ENCODE measurements at regions not wholly inside any gene's neighbourhood (a gene's known extent, or its start where the extent isn't known, plus 50 kb on each side); places are given as distances from the start of the nearest gene placed in this dataset.

DNA sequence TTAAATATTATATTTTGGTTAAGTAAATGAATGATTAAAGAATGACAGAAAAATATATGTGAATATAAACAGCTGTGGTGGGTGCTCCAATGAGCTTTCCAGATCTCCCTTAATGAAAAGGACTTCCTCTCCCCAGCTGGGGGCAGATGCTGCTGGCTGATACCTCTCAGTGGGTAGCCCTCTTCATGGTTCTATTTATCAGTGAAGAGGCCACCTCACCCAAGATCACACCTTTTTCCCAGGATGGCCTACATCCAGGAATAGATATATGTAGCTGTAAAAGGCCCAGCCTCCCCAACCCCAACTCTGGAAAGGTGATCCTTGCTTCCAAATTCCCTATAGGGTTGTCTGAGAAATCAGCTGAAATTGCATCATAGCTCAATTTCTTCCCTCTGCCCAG, 135.2 kb upstream of the ACVR2A start:
- no peak for DNase-seq

DNA sequence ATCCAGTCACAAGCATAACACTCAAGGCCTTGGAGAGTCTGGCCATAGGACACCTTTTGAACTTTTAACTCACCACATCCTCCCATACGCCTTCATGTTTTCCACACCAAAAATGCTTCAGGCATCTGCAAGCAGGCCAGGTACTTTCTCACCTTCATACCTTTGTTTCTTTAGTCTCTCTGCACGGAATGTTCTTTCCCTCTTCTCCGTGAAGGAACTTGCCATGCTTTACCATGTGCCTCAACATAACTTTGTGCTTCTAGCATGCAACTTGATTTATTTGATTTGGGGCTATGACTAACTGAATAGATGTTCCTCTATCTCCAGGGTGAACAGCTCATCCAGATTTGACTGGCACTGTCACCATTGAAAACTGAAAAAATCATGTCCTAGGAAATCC, 141.7 kb upstream of the ACVR2A start:
- no peak for DNase-seq

DNA sequence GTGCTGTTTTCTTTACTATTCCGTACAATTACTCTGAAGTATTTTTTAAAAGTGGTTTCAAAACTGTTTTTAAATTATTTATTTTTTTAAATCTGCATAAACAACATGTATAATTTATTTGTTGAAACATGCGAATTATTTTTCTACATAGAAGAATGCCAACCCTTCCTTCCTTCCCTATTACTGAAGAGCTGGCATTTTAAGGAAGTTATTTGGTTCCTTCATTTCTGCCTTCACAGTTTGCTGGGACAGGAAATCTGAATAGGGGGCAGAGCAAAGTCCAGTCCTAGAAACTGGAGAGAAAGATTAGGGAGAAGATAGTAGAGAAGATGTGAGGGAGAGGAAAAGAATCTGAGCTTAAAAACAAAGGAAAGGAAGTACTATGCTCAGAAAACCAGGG, 146.7 kb upstream of the ACVR2A start:
- DNase-seq, result peak; percentile 14

DNA sequence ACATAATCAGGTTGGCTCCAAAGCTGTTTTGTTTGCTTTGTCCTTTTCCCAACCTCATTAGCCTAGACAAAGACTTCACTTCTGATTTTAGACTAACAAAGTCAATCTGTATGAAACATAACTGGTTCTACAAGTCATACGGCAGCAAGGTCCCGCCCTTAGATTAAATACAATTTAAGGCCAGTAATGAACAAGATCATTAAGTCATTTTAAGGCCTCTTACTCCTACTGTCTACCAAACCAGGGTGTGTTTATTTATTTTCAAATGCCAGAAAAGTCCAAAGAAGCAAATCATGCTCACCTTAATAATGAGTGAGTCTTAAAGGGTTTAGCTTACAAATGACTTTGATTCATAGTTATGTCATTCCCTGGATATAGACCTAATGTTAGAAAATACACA, 148.4 kb upstream of the ACVR2A start:
- no peak for DNase-seq

DNA sequence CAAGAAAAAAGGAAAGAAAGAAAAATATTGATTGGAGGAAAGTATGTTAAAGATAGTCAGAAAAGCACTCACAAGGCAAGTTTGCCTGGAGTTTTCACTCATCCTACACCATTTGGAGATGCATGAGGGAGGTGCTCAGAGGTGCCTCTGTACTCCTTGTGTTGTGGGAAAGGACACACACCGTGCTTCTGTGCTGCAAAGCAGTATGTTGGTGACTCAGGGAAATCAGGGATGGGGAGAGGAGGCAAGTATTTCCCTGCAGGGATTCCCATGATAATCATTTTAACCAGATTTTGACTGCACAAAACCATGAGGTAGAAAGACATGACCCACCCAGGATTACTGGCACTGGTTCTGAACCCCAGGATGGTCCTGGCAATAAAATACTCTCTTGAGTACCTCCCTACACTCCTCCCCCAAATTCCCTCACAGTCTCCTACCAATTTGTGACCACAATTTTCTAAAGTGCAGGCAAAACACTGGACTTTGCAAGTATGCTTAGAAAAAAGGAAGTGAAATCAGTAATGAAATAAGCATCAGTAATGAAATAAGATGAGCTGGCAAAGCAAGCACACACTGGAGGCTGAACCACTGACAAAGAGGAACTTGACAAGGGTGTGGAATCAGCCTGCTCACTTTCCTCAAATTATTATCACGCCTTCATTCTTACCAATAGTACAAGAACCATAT, 155.5 kb upstream of the ACVR2A start:
- DNase-seq, result peak; percentile 95

DNA sequence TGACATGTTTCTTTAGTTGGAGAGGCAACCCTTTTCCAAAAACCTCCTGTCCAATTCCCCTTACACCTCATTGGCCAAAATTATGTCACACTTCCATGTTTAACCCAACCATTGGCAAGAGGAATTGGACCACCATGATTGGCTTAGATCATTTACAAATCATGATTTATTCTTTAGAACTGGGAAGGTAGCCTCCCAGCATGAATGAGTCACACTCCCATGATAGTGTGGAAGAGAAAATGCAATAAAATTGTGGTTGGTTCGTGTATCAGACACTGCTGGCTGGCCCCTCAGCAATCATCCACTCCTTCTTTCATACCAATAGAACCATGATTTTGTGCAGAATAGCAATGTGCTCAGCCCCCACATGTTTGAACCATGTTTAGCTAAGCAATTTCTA, 156.6 kb upstream of the ACVR2A start:
- DNase-seq, result peak; percentile 54

DNA sequence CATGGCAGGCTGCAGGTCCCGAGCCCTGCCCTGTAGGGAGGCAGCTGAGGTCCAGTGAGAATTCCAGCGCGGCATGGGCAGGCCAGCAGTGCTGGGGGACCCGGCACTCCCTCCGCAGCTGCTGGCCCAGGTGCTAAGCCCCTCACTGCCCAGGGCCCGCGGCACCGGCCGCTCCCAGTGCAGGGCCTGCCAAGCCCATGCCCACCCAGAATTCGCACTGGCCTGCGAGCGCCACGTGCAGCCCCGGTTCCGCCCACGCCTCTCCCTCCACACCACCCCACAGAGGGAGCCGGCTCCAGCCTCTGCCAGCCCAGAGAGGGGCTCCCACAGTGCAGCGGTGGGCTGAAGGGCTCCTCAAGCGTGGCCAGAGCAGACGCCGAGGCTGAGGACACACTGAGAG, 158.5 kb upstream of the ACVR2A start:
- no peak for DNase-seq

DNA sequence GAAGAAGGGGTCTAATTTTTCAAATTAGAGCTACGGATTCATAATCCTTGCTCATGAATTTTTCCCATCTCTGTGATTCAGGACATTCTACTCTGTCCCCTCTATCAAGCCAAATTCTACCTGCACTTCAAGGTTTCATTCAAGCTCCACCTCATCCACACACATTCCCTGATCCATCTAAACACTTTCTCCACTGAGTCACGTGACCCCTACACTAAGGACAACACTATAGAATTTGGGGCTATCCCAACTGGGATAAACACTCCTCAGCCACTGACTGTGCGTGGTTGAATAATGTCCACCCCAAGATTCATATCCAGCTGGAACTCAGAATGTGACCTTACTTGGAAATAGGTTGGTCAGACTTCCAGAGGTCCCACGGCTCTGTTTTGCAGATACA, 159.9 kb upstream of the ACVR2A start:
- DNase-seq, result no peak

DNA sequence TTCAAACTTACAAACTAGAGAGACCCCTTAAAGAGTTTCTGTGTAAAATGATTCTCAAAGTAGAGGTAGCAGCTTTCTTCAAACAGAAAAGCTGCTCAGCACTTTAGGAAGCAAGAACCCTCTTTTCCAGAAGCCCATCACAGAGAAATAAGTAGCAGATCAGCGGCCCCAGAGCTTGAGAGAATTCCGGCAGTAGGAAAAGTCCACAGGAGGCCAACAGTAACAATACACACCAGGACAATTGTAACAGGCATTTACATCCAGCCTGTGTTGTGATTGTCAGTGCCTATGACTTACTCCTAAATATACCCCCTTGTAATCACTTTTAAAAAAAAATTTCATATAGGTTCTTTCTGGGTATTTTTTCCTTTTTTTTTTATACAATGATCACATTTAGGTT, 161.4 kb upstream of the ACVR2A start:
- DNase-seq, result no peak

DNA sequence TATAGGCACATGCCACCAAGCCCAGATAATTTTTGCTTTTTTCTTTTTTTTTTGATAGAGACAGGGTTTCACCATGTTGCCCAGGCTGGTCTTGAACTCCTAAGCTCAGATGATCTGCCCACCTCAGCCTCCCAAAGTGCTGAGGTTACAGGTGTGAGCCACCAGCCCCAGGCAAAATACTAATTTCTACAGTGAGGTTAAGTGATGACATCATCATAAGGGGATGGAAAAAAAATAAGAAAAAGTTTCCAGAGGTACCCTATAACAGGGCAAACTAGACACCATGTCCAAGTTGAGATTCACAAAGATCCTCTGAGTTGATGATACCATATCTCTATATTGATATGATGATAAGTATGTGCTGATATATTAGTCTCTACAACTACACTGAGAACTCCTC, 163.7 kb upstream of the ACVR2A start:
- no peak for DNase-seq

DNA sequence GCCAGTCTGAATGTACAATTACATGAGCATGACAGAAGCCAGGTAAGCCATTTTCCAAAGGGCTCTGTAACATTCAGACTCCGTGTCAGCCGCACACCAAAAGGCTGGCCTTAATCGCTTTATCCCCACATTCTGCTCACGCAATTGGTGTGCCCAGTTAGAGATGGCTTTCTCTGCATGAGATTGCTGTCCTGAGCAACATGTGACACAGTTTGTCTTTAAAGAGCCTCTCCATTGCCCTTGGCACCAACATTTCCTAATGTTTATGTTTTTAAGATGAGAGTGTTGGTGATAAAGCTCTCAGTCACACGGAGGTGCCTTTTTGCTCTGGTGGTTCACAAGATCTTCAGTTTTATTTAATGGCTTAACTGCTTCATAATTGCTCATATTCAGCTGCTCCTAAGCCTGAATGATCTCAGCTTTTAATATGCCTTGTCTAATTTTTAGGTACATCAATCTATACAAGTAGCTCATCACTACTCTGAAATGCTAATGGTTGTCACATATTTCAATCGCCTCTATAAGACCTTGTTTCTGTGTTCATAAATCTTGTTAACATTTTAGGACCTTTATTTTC, 164.8 kb upstream of the ACVR2A start:
- DNase-seq, result no peak

DNA sequence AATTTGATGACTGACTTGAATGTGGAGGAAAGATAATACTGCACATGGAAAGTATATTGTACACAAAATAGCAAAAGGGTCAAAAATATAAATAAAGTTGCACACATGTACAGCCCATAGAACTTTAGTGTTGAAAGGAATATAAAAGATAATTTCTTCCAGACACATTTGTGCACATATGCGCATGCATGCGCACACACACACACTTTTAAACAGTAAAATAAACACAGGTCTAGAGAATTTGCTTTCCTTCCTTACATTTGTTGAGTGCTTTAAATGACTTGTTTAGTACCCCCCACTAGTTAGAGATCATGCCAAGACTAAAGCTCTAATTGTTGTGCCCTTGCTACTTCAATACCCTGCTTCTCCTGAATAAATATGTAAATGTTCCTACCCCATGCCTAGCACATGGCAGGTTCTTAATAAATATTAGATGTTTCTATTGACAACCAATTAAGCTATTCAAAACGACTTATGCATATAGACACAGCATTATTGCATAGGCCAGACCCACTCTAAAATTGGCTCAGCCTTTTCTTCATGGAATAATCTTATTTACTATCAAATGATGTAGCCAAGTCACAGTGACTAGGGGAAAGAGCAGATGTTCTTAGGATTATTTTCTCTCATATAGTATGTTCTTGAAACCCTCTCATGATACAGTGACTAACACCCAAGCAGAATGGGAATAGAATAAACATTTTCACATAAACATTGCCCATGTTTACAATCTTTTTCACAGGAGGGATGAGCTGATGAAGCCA, 165.5 kb upstream of the ACVR2A start:
- DNase-seq, result no peak

DNA sequence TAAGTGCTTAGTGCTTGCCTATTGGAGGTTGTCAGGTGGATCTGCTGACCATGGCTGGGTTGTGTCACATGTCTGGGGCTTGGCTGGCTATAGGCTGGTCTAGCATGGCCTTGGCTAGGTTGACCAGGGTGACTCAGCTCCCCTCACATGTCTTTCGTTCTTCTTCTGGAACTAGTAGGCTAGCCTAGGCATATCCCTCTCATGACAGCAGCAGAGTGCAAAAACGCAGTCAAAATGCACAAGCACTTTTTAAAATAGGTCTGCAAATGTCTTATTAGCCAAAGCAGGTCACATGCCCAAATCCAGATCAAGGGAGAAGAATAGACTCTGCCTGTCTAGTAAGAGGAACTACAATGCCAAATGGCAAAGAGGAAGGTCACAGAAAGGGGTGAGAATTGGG, 179.7 kb upstream of the ACVR2A start:
- DNase-seq, result peak; percentile 22

DNA sequence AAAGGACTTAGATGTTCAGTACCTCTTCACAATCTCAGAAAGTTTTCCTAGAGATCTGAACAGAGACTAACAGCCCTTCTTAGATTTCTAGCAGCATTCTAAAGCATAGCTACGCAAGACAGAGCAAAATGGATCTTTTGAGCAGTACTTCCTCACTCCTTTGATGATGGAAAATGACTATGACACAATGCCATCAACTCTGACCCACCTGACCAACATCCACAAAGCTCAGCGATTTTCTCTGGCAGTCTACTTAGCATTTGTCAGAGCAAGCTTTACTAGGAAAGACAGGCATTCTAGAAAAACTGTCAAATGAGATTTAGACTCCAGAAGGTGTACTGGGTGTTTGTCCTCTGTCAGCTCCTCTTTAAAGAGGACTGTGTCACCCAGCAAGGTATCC, 180.9 kb upstream of the ACVR2A start:
- peak; percentile 39 for DNase-seq

DNA sequence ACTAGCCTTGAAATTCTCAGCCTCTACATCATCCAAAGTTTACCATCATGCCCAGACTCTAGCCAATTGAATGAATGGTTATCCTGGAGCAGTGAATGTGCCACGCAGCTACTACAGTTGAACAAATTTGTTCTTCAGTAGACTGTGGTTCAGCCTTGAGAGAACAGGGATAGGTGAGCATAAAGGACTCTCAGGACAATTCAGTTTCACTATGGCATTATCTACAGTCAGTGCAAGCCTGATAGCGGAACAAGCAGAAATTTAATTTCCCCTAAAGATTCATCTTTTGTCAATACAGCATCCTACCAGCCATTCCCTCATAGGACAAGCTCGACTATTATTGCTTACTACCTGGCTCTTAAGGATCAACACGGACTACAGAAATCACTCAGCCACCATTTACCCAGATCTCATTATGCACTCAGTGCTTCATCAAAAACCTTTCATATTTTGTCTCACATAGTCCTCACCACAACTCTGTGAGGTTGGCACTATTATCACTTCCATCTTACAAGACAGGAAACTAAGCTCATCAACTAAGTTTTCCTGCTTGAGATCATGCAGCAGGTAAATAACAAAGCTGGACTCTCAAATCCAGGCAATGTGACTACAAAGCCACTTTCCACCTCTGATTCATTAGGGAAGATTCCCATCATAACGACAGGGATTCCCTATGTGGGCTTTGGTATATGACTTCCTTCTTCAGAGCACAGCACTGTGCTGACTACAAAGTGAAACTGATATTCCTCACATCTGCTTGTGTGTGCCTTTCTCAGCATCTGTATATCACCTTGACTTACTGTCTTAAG, 181.5 kb upstream of the ACVR2A start:
- peak; percentile 53 for DNase-seq

DNA sequence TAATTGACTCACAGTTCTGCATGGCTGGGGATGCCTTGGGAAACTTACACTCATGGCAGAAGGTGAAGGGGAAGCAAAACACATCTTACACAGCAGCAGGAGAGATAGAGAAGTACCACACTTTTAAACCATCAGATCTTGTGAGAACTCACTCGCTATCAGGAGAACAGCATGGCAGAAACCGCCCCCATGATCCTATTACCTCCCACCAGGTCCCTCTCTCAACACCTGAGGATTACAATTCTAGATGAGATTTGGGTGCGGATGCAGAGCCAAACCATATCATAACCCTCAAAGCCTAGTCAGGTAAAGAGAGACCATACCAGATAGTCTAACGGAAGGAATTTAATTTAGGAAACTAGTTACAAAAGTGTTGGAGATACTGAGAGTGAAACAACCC, 182.6 kb upstream of the ACVR2A start:
- no peak for DNase-seq

DNA sequence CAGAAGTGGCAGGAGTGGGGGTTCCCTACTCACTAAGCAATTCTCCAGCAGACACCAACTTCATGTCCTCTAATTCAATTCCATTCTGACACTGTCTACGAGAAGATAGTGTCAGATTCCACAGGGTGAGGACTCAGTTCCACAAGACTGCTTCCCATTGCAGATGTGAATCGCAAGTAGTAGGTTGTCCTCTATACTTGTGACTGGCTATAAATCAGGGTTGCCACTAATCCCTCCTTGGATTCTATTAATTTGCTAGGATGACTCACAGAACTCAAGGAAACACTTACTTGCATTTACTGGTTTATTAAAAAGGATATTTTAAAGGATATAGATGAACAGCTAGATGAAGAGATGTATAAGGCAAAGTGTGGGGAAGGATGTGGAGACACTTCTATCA, 184.1 kb upstream of the ACVR2A start:
- DNase-seq, result no peak

DNA sequence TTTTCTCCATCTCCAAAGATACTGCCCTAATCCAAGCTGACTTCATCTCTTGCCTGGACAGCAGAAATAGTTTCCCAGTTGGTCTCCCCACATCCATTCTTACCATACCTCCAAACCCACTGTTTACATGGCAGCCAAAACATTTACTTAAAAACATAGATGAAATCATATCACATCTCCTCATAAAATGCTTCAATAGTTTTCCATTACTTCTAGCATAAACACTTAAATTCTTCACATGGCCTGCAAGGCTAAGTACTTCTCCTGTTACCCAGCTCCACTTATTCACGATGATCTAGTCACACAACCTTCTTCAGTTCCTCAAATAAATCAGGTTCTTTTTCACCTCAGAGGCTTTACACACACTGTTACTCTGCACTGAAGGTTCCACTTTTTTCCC, 185.8 kb upstream of the ACVR2A start:
- no peak for DNase-seq

DNA sequence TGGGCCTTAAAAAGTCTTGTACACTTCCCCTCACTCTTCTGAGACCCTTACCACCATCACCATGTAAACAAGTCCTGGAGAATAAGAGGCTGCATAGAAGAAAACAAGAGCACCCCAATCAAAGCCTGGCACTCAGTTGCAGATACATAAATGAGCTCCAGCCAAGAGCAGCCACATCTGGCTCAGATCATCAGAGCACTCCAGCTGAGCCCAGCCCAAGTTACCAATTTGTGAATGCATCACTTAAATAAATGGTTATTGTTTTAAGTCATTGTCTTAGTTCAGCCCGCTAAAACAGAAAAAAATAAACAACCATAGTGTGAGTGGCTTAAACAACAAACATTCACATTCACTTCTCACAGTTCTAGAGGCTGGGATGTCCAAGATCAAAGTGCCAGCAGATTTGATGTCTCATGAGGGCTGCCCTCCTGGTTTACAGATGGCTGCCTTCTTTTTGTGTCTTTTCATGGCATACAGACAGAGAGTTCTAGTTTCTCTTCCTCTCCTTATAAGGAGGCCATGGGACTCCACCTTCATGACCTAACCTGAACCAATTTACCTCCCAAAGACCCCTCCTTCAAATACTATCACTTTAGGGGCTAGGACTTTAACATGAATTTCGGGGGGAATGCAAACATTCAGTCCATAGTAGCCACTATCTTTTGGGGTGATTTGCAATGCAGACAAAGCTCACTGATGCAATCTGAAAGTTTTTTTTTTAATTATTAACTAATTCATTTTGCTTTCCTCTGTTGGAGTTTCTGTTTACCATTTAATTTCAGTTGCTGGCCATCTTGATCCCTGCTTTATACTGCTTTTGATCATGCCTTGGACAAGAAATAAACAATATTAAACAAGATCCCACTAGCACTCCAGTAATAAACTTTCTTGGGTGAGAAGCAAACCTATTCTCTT, 187.5 kb upstream of the ACVR2A start:
- DNase-seq, result no peak

DNA sequence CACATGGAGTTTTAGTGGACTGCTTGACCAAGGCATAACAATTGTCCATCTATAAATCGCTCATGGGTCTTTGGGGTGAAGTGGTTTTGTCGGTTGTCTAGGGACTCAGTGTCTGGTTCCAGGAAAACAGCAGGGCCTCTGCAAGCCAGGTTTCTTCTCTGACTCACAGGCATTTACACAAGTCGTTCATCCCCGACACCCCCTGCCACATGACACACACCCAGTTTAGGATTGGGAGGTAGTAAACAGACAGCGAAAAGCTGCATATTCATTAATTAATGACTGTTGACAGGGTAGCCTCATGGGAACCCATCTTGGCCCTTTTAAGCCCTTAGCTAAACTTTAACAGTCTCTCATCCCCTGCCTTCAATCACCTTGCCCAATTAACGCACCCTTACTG, 194.8 kb upstream of the ACVR2A start:
- DNase-seq, result no peak

DNA sequence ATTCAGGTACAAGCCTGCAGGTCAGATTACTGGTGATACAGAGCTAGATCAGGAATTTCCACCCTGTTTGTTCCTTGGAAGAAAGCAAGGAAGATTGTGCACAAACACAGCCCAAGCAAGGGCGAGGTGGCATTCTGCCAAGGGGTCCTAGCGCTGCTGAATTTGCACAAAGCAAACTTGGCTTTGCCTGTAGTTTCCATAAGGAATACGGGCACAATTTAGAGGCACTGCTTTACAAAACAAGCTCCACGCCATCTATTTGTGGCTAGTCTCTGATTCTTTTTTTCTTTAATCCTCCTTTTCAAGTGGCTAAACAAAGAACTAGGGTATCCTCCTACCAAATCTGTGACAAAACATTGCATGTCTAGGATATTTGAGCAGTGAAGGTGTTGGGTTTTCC, 195.5 kb upstream of the ACVR2A start:
- no peak for DNase-seq

DNA sequence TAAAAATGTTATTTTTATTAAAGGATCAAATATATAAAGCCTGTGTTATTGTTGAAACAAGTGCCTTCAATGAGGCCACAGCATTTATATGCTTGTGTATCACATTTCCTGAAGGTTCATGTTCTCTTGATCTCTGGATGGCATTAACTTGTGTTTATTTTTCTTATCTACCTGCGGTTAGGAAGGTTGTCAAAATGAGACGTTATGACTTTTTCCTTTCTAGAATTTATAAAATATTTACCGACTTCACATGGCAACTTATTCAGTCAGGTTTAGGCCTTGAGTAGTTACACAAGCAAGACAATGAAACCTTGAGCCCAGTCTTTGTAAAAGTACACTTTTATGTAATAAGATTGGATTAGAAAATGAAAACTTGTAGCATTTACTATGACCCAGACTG, 196.4 kb upstream of the ACVR2A start:
- no peak for DNase-seq

DNA sequence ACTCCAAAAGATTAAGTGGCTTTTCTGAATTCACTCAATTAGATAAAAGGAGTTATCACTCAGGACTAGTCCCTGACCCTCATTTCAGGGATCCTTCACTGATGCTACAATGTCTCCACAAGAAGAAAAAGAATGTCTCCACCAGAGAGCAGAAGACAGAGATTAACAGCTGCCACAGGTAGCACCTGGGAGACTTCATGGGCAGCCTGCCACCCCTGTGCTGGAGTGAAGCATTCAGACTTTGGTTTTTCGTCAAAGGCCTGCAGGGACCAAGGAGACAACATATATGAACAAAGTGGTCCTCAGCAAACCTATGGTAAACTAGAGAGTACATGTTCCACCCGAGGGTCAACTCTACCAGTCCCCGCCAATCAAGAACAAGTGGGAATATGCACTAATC, 197.0 kb upstream of the ACVR2A start:
- DNase-seq, result no peak

Data from inflammatory macrophage treated with lipopolysaccharide for 4 hours (primary cell).